Hepatocyte (in vitro differentiated cells): ENCODE measurements at regions not wholly inside any gene's neighbourhood (a gene's known extent, or its start where the extent isn't known, plus 50 kb on each side); places are given as distances from the start of the nearest gene placed in this dataset.

Experiments
- EZH2 ChIP-seq: fragments of 200-600 bp; sonication (generic); IDR thresholded peaks from 2 replicates; pipeline ENCODE4 v1.6.1; 2016; ENCODE audit warnings: antibody characterized with exemption, mild to moderate bottlenecking, borderline replicate concordance
- EZH2phosphoT487 ChIP-seq: fragments of 200-600 bp; sonication (generic); IDR thresholded peaks from one replicate; pipeline ENCODE4 v1.6.1; 2018; ENCODE audit warnings: antibody characterized with exemption, mild to moderate bottlenecking, low read depth, moderate library complexity; ENCODE audit not compliant: unreplicated experiment, severe bottlenecking
- TF ChIP-seq, protein P1 (sequence below): fragments of 200-600 bp; sonication (generic); IDR thresholded peaks from 2 replicates; pipeline ENCODE4 v1.5.1; 2016; ENCODE audit warnings: antibody characterized with exemption, mild to moderate bottlenecking; ENCODE audit not compliant: poor library complexity

DNA sequence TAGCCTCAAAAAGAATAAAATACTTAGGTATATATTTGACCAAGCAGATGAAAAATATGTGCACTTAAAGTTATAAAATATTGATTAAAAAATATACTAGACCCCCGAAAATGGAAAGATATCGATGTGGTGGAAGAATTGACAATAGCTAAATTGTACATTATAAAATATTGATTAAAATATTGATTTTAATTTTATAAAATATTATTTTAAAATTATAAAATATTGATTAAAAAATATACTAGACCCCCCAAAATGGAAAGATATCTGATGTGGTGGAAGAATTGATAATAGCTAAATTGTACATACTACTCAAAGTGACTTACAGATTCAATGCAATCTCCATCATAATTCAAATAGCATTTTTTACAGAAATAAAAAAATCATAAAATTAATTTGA lies 1540.9 kb upstream of the RAG2 start:
- TF ChIP-seq, protein P1, sequence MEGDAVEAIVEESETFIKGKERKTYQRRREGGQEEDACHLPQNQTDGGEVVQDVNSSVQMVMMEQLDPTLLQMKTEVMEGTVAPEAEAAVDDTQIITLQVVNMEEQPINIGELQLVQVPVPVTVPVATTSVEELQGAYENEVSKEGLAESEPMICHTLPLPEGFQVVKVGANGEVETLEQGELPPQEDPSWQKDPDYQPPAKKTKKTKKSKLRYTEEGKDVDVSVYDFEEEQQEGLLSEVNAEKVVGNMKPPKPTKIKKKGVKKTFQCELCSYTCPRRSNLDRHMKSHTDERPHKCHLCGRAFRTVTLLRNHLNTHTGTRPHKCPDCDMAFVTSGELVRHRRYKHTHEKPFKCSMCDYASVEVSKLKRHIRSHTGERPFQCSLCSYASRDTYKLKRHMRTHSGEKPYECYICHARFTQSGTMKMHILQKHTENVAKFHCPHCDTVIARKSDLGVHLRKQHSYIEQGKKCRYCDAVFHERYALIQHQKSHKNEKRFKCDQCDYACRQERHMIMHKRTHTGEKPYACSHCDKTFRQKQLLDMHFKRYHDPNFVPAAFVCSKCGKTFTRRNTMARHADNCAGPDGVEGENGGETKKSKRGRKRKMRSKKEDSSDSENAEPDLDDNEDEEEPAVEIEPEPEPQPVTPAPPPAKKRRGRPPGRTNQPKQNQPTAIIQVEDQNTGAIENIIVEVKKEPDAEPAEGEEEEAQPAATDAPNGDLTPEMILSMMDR, result no peak
- no peak for TF ChIP-seq EZH2phosphoT487
- no peak for TF ChIP-seq EZH2
